Pancreas (tissue), 10 donors: ENCODE measurements at regions not wholly inside any gene's neighbourhood (a gene's known extent, or its start where the extent isn't known, plus 50 kb on each side); places are given as distances from the start of the nearest gene placed in this dataset.

Experiments used
- ATAC-seq, 4 donors: fragments of 200-7000 bp; cut with Tn5 transposase; one replicate each; pipeline versions ENCODE4 v1.8.0 to v1.9.1; 2020; ENCODE audit warnings: mild to moderate bottlenecking in 4 of 4, moderate library complexity in 4 of 4
- DNase-seq, 6 donors: peaks; one replicate each; pipeline ENCODE4 v3.0.0-alpha.2; 2020
- FAIRE-seq: peaks from 2 replicates; lab custom pipeline; 2012; peaks lifted over from hg19 to GRCh38; lab: Jason Lieb, UNC
- H3K27ac ChIP-seq, 4 donors: fragments of 200-600 bp; sonication (generic); 1 replicate in 3 of 4; 2 replicates in 1 of 4; pipeline versions ENCODE4 v1.5.0 to v1.8.0; 2020
- H3K27me3 ChIP-seq, 4 donors: fragments of 200-600 bp; one replicate each; pipeline ENCODE4 v1.8.0; 2021
- H3K36me3 ChIP-seq, 3 donors: fragments of 200-600 bp; sonication (generic) in 1 of 3; one replicate each; pipeline versions ENCODE4 v1.5.0 to v1.8.0; 2020 to 2021
- H3K4me1 ChIP-seq, 3 donors: fragments of 200-600 bp; one replicate each; pipeline ENCODE4 v1.8.0; 2021
- H3K4me3 ChIP-seq, 4 donors: fragments of 200-600 bp; sonication (generic) in 2 of 4; one replicate each; pipeline versions ENCODE4 v1.5.0 to v1.8.0; 2020 to 2021
- H3K9me3 ChIP-seq, 4 donors: fragments of 200-600 bp; one replicate each; pipeline ENCODE4 v1.8.0; 2021
- CTCF ChIP-seq, 4 donors: fragments of 200-600 bp; sonication (generic) in 3 of 4; IDR thresholded peaks; one replicate each; pipeline versions ENCODE4 v1.5.0 to v1.8.0; 2021; ENCODE audit warnings: antibody characterized with exemption in 4 of 4
- WGBS, 2 donors: extraction: QIAGEN DNeasy Blood & Tissue Kit; methylation state at CpG; one replicate each; pipeline ENCODE4 v1.1.7; 2013; 5-methylcytosine and 5-hydroxymethylcytosine counted together
- intact Hi-C, 3 donors: fragments of 100-400 bp; cut with DNase I; formaldehyde crosslinking; loops; one replicate each; pipeline versions ENCODE4 v1.11.1 to v1.14.2; 2022
- donor health status: healthy with polysubstance abuse.
- donor health status: DM: no; HTN: no; CAD: no; lungs with moderate emphysema.
- donor health status: DM: no; HTN: no; CAD: no.
- donor health status: control.
- donor health status: control.
- donor health status: Bipolar disorder and iron deficiency.
- donor health status: DM: yes; HTN: yes; CAD: no.
- donor health status: DM: no; HTN: no; CAD: no.
- donor health status: DM: no; HTN: no; CAD: no.
- donor health status: DM: yes; HTN: yes; CAD: no.

- DNase-seq (no peak), FAIRE-seq (no peak), ATAC-seq (no peak)
- no peaks in the 10 kb centered on the region for H3K27me3 ChIP-seq
- H3K4me3 ChIP-seq: no peak overlapping the region
- 85 to 92% methylated on average over 2 of the region's 2 CpGs for WGBS, 2 donors
- intact Hi-C loops: no loop called here
- no peaks in the 10 kb centered on the region for H3K36me3 ChIP-seq
- no peak for TF ChIP-seq CTCF (IDR thresholded peaks at IDR 0.05)
- no peak overlapping the region for H3K27ac ChIP-seq
- H3K9me3 ChIP-seq: no peaks in the 10 kb centered on the region
- no peaks in the 10 kb centered on the region for H3K4me1 ChIP-seq
Observed at GRCh38 chr12:90069711-90070110, 361.1 kb upstream of the ATP2B1 start.

- no peaks in the 10 kb centered on the region for H3K9me3 ChIP-seq
- no peaks in the 10 kb centered on the region for H3K27me3 ChIP-seq
- H3K4me3 ChIP-seq: no peak overlapping the region
- no peak for FAIRE-seq
- ATAC-seq: no peak
- no peak overlapping the region for H3K27ac ChIP-seq
- intact Hi-C loops: no loop called here
- DNase-seq: no peak
- no peak for TF ChIP-seq CTCF (IDR thresholded peaks at IDR 0.05)
- WGBS, 2 donors: 57 to 67% methylated on average over 1 of the region's 1 CpG
- no peaks in the 10 kb centered on the region for H3K36me3 ChIP-seq
- no peaks in the 10 kb centered on the region for H3K4me1 ChIP-seq
Observed at GRCh38 chr12:90067791-90068190, 359.2 kb upstream of the ATP2B1 start.

- ATAC-seq: no peak
- Histone ChIP-seq H3K4me1 (no peaks in the 10 kb centered on the region), H3K36me3 (no peaks in the 10 kb centered on the region), H3K27me3 (no peaks in the 10 kb centered on the region), H3K4me3 (no peak overlapping the region), H3K9me3 (no peaks in the 10 kb centered on the region), H3K27ac (no peak overlapping the region)
- DNase-seq: no peak
- no peak for TF ChIP-seq CTCF (IDR thresholded peaks at IDR 0.05)
- FAIRE-seq: no peak
- 56 to 60% methylated on average over 4 of the region's 4 CpGs for WGBS, 2 donors
- intact Hi-C loops: no loop called here
Observed at GRCh38 chr12:90064852-90065801, 356.5 kb upstream of the ATP2B1 start.

- H3K27me3 ChIP-seq: no peaks in the 10 kb centered on the region
- no peaks in the 10 kb centered on the region for H3K4me1 ChIP-seq
- DNase-seq (no peak), FAIRE-seq (no peak), ATAC-seq (no peak)
- TF ChIP-seq CTCF (IDR thresholded peaks at IDR 0.05): no peak
- WGBS, 2 donors: 57 to 74% methylated on average over 4 of the region's 4 CpGs
- H3K4me3 ChIP-seq: no peak overlapping the region
- H3K27ac ChIP-seq: no peak overlapping the region
- intact Hi-C loops: no loop called here
- H3K36me3 ChIP-seq: no peaks in the 10 kb centered on the region
- H3K9me3 ChIP-seq: no peaks in the 10 kb centered on the region
Observed at GRCh38 chr12:90062799-90063198, 354.2 kb upstream of the ATP2B1 start.

- no peaks in the 10 kb centered on the region for H3K27me3 ChIP-seq
- H3K4me1 ChIP-seq: no peaks in the 10 kb centered on the region
- 92 to 100% methylated on average over 2 of the region's 2 CpGs for WGBS, 2 donors
- intact Hi-C loops: no loop called here
- FAIRE-seq (no peak), DNase-seq (no peak), ATAC-seq (no peak)
- H3K27ac ChIP-seq: no peak overlapping the region
- H3K36me3 ChIP-seq: no peaks in the 10 kb centered on the region
- H3K9me3 ChIP-seq: no peaks in the 10 kb centered on the region
- no peak for TF ChIP-seq CTCF (IDR thresholded peaks at IDR 0.05)
- no peak overlapping the region for H3K4me3 ChIP-seq
Observed at GRCh38 chr12:90061809-90062208, 353.2 kb upstream of the ATP2B1 start.
